ENCODE measurements at regions not wholly inside any gene's neighbourhood (a gene's known extent, or its start where the extent isn't known, plus 50 kb on each side); places are given as distances from the start of the nearest gene placed in this dataset.

- Histone ChIP-seq H3K4me1 (ENCODE audit: control insufficient read depth, extremely low read depth, insufficient read depth, low read length) (peaks cover 15% of the 10 kb centered on the region), H3K9ac (replicated peaks; ENCODE audit: extremely low read depth, insufficient read depth, low read length) (no peak overlapping the region), H3K4me2 (ENCODE audit: insufficient read depth, low read length) (no peak overlapping the region), H4K20me1 (replicated peaks; ENCODE audit: control insufficient read depth, extremely low read depth, insufficient read depth, low read length) (no peaks in the 10 kb centered on the region), H2AFZ (ENCODE audit: low read depth, low read length) (no peak overlapping the region), H3K36me3 (ENCODE audit: control insufficient read depth in 2 of 2, extremely low read depth in 1 of 2, insufficient read depth in 2 of 2, low read length in 2 of 2) (no peaks in the 10 kb centered on the region), H3K27ac (ENCODE audit: insufficient read depth, low read depth, low read length) (no peak overlapping the region), H3K9me1 (replicated peaks; ENCODE audit: control insufficient read depth, extremely low read depth, insufficient read depth, low read length) (no peaks in the 10 kb centered on the region), H3K9me3 (replicated peaks; ENCODE audit: control insufficient read depth, insufficient read depth, low read length) (no peaks in the 10 kb centered on the region), H3K4me3 (replicated peaks in 1 of 3; ENCODE audit: insufficient read depth in 1 of 3, low read depth in 1 of 3, low read length in 3 of 3) (no peak overlapping the region), H3K27me3 (ENCODE audit: control insufficient read depth in 2 of 2, insufficient read depth in 2 of 2, low read length in 2 of 2) (no peaks in the 10 kb centered on the region), H3K79me2 (ENCODE audit: control insufficient read depth, insufficient read depth, low read length) (no peaks in the 10 kb centered on the region)
- ChIA-PET CTCF (interaction anchor here (2.9 kb wide), 1 partner anchor 25 kb away, joined by 7 read pairs; no protein-coding TSS in a partner anchor), POLR2A (no interaction called here)
- FAIRE-seq (no peak), DNase-seq (ENCODE audit: low read depth, low spot score) (no peak)
- intact Hi-C loops (cut with micrococcal nuclease) (no loop called here), dilution Hi-C loops (cut with MboI; ENCODE audit: extremely low pct_ligation_motif_present, low sequenced_read_pairs) (no loop called here)
- no peak for TF ChIP-seq EZH2 (IDR thresholded peaks at IDR 0.05; ENCODE audit: borderline replicate concordance, low read depth, low read length, severe bottlenecking)
- TF ChIP-seq FOS (IDR thresholded peaks at IDR 0.05; ENCODE audit: borderline replicate concordance, insufficient read depth, low read length), result no peak
- TF ChIP-seq GATA2 (IDR thresholded peaks at IDR 0.05; ENCODE audit: insufficient read depth, insufficient read length, low read depth, low read length), result no peak
- no peak for TF ChIP-seq MYC (IDR thresholded peaks at IDR 0.05; ENCODE audit: low read depth, low read length)
- no peak for TF ChIP-seq CTCF (IDR thresholded peaks at IDR 0.05; ENCODE audit: extremely low read depth in 1 of 2, insufficient read depth in 1 of 2, low read depth in 1 of 2, low read length in 2 of 2)
- BruUV-seq (replicated peaks), result no TSS peak
Measured at GRCh38 chr9:107730666-107731065, 241.1 kb upstream of the KLF4 start.

Measured in endothelial cell of umbilical vein (primary cell).